GM12892 (cell line): ENCODE measurements at regions not wholly inside any gene's neighbourhood (a gene's known extent, or its start where the extent isn't known, plus 50 kb on each side); places are given as distances from the start of the nearest gene placed in this dataset.

Experiments used
- POLR2A ChIP-seq: IDR thresholded peaks from 2 replicates; pipeline ENCODE4 v1.6.1; 2011; ENCODE audit warnings: low read depth, low read length, control low read depth
- POLR2AphosphoS5 ChIP-seq: IDR thresholded peaks from 2 replicates; pipeline ENCODE4 v1.6.1; 2011; ENCODE audit warnings: low read depth, low read length, control low read depth

DNA sequence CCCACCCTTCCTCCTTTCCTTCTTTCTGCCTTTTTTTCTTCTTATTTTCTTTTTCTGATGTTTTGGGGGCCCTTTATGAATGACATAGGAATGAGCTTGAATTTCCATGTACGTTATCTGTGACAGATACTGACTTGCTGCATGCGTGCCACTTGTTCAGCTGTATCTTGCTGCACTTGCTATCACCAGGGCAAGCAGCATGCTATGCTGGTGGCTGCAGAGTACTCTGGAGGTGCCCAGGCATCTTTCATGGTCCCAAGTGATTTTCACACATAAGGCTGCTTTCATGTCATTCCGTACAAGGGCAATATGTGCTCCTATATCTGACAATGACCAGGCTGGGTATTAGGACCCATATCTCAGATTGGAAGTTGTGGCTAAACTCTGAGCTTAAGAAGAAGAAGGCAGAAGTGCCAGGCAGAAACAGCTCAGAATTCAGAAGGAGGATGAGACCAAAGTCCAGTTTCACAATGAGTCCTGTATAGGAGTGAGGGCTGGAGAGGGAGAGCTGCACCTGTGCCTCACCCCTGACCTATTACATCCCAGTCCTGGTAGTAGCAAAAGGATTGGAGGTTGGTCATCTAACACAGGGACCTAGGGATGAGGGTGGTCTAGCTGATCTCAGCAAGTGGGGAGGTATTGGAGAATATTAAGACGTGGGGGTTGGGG lies 299.0 kb upstream of the DDHD1 start:
- TF ChIP-seq POLR2AphosphoS5 (no peak), POLR2A (no peak)
